Activated naive CD8-positive, alpha-beta T cell treated with anti-CD3 and anti-CD28 coated beads, Interleukin-2, amount 10 ng/mL, durations not matched to agents 7 days and 5 days (primary cell): ENCODE measurements at regions not wholly inside any gene's neighbourhood (a gene's known extent, or its start where the extent isn't known, plus 50 kb on each side); places are given as distances from the start of the nearest gene placed in this dataset.
"Not testable (repeated sequence)": the region's sequence is repeated elsewhere in the genome, so short reads cannot be mapped to it uniquely, and the experiment has no call there.

Experiments
- ATAC-seq: fragments of 150-1000 bp; cut with Tn5 transposase; one replicate; pipeline ENCODE4 v1.10.0; 2021; ENCODE audit warnings: low read depth, moderate library complexity
- POLR2A ChIA-PET: fragments of 350-600 bp; sonication (Branson Sonifier 250); formaldehyde crosslinking; loops from one replicate; lab custom pipeline; 2021; ENCODE audit warnings: antibody characterized with exemption; lab: Charles Lee
- DNase-seq: peaks from one replicate; pipeline ENCODE4 v3.0.0; 2021
- H3K27ac Mint-ChIP-seq: one replicate; pipeline ENCODE4 v1.8.0; 2022; ENCODE audit warnings: mild to moderate bottlenecking, mixed read lengths
- H3K27me3 Mint-ChIP-seq: one replicate; pipeline ENCODE4 v1.8.0; 2022; ENCODE audit warnings: mild to moderate bottlenecking, moderate library complexity, mixed read lengths
- H3K36me3 Mint-ChIP-seq: one replicate; pipeline ENCODE4 v1.8.0; 2021; ENCODE audit warnings: mild to moderate bottlenecking, mixed read lengths
- H3K4me1 Mint-ChIP-seq: one replicate; pipeline ENCODE4 v1.8.0; 2021; ENCODE audit warnings: mixed read lengths
- H3K4me3 Mint-ChIP-seq: one replicate; pipeline ENCODE4 v1.8.0; 2022; ENCODE audit warnings: mild to moderate bottlenecking, moderate library complexity, mixed read lengths
- H3K9me3 Mint-ChIP-seq: one replicate; pipeline ENCODE4 v1.8.0; 2021; ENCODE audit warnings: mixed read lengths

- POLR2A ChIA-PET = no interaction called here
- H3K9me3 Mint-ChIP-seq = peaks cover 3% of the 10 kb centered on the region
- no peaks in the 10 kb centered on the region for H3K27me3 Mint-ChIP-seq
- H3K27ac Mint-ChIP-seq = no peak overlapping the region
- H3K4me3 Mint-ChIP-seq = no peak overlapping the region
- no peak for DNase-seq
- no peak for ATAC-seq
- no peaks in the 10 kb centered on the region for H3K36me3 Mint-ChIP-seq
- H3K4me1 Mint-ChIP-seq = no peaks in the 10 kb centered on the region
These were observed 86.8 kb downstream of the NDUFA12 start for GRCh38 chr12:94916663-94917062.

- H3K27ac Mint-ChIP-seq = no peak overlapping the region
- POLR2A ChIA-PET = no interaction called here
- H3K4me3 Mint-ChIP-seq = no peak overlapping the region
- ATAC-seq (no peak), DNase-seq (no peak)
- peaks cover 2% of the 10 kb centered on the region for H3K27me3 Mint-ChIP-seq
- no peaks in the 10 kb centered on the region for H3K9me3 Mint-ChIP-seq
- H3K36me3 Mint-ChIP-seq = no peaks in the 10 kb centered on the region
- H3K4me1 Mint-ChIP-seq = no peaks in the 10 kb centered on the region
These were observed 93.8 kb downstream of the NDUFA12 start for GRCh38 chr12:94909663-94910062.

DNA sequence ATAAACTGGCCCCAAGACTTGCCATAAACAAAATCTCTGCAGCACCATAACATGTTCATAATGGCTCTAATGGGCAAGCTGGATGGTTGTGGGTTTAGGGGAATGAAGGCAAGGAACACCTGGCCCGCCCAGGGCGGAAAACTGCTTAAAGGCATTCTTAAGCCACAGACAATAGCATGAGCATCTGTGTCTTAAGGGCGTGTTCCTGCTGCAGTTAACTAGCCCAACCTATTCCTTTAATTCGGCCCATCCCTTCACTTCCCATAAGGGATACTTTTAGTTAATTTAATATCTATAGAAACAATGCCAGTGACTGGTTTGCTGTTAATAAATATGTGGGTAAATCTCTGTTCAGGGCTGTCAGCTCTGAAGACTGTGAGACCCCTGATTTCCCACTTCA lies 97.7 kb downstream of the NDUFA12 start:
- H3K4me3 Mint-ChIP-seq, H3K27me3 Mint-ChIP-seq, H3K27ac Mint-ChIP-seq, DNase-seq, H3K4me1 Mint-ChIP-seq, POLR2A ChIA-PET, H3K9me3 Mint-ChIP-seq, H3K36me3 Mint-ChIP-seq, ATAC-seq: not testable (repeated sequence)

DNA sequence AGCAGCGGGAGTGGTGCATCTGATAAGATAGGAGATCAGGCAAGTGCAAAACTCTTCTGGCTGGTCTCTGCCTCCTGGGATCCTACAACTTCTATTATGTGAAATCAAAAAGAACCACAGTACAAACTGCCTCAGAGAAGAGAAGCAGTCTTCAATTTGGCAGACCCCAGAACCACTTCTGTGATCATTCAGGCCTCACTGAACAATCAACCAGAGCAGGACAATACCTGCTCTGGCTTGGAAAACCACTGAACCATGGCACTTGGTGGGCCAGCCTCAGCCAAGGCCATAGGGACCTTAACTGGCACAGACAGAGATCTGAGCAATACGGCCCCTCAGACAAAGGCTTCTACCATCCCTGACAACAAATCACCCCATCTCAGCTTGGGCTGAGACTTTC lies 103.0 kb downstream of the NDUFA12 start:
- H3K27ac Mint-ChIP-seq = no peak overlapping the region
- H3K4me3 Mint-ChIP-seq = no peak overlapping the region
- no peaks in the 10 kb centered on the region for H3K4me1 Mint-ChIP-seq
- no peaks in the 10 kb centered on the region for H3K9me3 Mint-ChIP-seq
- H3K27me3 Mint-ChIP-seq = peaks cover 3% of the 10 kb centered on the region
- ATAC-seq (no peak), DNase-seq (no peak)
- no peaks in the 10 kb centered on the region for H3K36me3 Mint-ChIP-seq
- POLR2A ChIA-PET = no interaction called here

GRCh38 chr12:94898388-94898787 lies 105.1 kb downstream of the NDUFA12 start:
- Mint-ChIP-seq H3K9me3 (no peaks in the 10 kb centered on the region), H3K27ac (no peak overlapping the region), H3K4me1 (no peaks in the 10 kb centered on the region), H3K36me3 (no peaks in the 10 kb centered on the region), H3K4me3 (no peak overlapping the region), H3K27me3 (peaks cover 7% of the 10 kb centered on the region)
- DNase-seq (no peak), ATAC-seq (no peak)
- POLR2A ChIA-PET = no interaction called here

DNA sequence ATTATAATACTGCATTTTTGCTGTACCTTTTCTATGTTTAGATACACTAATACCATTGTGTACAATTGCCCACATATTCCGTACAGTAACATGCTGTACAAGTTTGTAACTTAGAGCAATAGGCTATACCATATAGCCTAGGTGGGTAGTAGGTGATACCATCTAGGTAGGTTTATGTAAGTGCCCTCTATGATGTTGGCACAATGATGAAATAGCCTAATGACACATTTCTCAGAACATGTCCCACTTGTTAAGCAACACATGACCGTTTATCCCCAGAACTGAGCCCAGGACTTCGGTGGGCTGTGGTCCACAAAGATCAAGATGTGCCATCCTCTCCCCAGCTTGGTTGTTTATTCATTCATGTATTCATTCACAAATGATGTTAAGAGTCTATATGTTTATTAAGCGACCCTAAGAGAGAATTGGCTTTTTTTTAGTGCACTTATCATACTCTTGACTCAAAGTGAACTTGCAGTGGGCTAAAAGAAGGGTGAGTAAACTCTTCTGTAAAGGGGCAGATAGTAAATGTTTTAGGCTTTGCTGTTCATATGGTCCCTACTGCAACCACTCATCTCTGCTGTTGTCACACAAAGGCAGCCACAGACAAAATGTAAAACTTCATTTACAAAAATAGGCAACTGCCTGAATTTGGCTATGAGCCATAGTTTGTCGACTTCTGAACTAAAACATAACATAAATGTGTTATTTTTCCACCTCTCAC lies 110.8 kb downstream of the NDUFA12 start:
- ATAC-seq (no peak), DNase-seq (no peak)
- Mint-ChIP-seq H3K27ac (no peak overlapping the region), H3K9me3 (no peaks in the 10 kb centered on the region), H3K4me1 (no peaks in the 10 kb centered on the region), H3K27me3 (peaks cover 14% of the 10 kb centered on the region), H3K36me3 (no peaks in the 10 kb centered on the region), H3K4me3 (no peak overlapping the region)
- POLR2A ChIA-PET = no interaction called here

- DNase-seq (no peak), ATAC-seq (no peak)
- peaks cover 26% of the 10 kb centered on the region for H3K27me3 Mint-ChIP-seq
- H3K36me3 Mint-ChIP-seq = no peaks in the 10 kb centered on the region
- no peaks in the 10 kb centered on the region for H3K4me1 Mint-ChIP-seq
- H3K9me3 Mint-ChIP-seq = no peaks in the 10 kb centered on the region
- H3K27ac Mint-ChIP-seq = no peak overlapping the region
- POLR2A ChIA-PET = no interaction called here
- H3K4me3 Mint-ChIP-seq = no peak overlapping the region
These were observed 113.9 kb downstream of the NDUFA12 start for GRCh38 chr12:94889445-94890210.

DNA sequence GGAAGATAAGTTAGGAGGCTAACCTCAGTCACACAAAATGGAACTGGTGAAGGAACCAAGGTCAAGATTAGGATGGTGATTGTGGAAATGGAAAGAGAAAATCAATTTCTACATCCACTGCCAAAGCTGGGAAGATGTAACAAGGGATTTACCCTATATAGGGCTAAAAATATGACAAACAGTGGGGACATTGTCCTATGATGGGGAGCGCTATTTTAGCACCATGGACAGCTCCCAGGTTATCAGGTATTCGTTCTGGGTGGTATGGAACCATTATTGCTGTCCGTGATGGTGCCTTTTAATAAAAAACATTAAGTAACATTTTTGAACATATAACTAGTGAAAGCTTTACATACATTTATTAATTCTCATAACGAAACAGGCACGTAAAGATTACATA lies 124.0 kb downstream of the NDUFA12 start:
- Mint-ChIP-seq H3K27ac (no peak overlapping the region), H3K4me3 (no peak overlapping the region), H3K36me3 (no peaks in the 10 kb centered on the region), H3K4me1 (peaks cover 3% of the 10 kb centered on the region), H3K9me3 (no peaks in the 10 kb centered on the region), H3K27me3 (peaks cover 56% of the 10 kb centered on the region)
- DNase-seq (no peak), ATAC-seq (no peak)
- POLR2A ChIA-PET = no interaction called here

DNA sequence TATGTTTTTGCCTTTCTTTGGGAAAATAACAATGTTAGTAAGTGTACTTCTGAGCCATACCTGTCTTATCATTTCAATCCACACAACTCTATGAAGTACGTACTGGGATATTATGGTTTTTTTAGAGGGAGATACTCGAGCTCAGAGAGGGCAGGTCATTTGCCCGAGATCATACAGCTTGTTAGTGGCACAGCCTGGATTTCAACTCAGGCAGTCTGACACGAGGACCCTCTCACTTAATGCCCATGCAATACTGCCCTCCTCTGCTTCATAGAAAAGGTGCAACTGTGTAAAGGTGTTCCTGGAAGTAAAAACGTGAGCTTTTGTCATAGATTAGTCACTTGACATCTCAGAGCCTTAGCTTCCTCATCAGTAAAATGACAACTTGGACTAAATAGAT lies 128.0 kb downstream of the NDUFA12 start:
- Mint-ChIP-seq H3K9me3 (no peaks in the 10 kb centered on the region), H3K4me1 (peaks cover 9% of the 10 kb centered on the region), H3K27me3 (peaks cover 70% of the 10 kb centered on the region), H3K27ac (no peak overlapping the region), H3K4me3 (no peak overlapping the region), H3K36me3 (no peaks in the 10 kb centered on the region)
- POLR2A ChIA-PET = no interaction called here
- ATAC-seq = peak; percentile 45
- no peak for DNase-seq

- DNase-seq (no peak), ATAC-seq (no peak)
- Mint-ChIP-seq H3K27me3 (peaks cover 74% of the 10 kb centered on the region), H3K4me1 (peaks cover 9% of the 10 kb centered on the region), H3K36me3 (no peaks in the 10 kb centered on the region), H3K4me3 (peak overlapping the region; percentile 65), H3K9me3 (no peaks in the 10 kb centered on the region), H3K27ac (no peak overlapping the region)
- POLR2A ChIA-PET = no interaction called here
These were observed 128.8 kb downstream of the NDUFA12 start for GRCh38 chr12:94874518-94875302.

GRCh38 chr12:94873734-94874517 lies 129.6 kb downstream of the NDUFA12 start:
- POLR2A ChIA-PET = interaction anchor here (1.0 kb wide), 1 partner anchor 110 kb away, joined by 3 read pairs; no protein-coding TSS in a partner anchor
- Mint-ChIP-seq H3K9me3 (no peaks in the 10 kb centered on the region), H3K27ac (no peak overlapping the region), H3K27me3 (peaks cover 73% of the 10 kb centered on the region), H3K36me3 (no peaks in the 10 kb centered on the region), H3K4me3 (peak overlapping the region; percentile 65), H3K4me1 (peaks cover 9% of the 10 kb centered on the region)
- ATAC-seq (no peak), DNase-seq (peak; percentile 35)

GRCh38 chr12:94872971-94873733 lies 130.3 kb downstream of the NDUFA12 start:
- peak overlapping the region; percentile 22 for H3K4me3 Mint-ChIP-seq
- ATAC-seq (no peak), DNase-seq (peak; percentile 36)
- POLR2A ChIA-PET = interaction anchor here (1.0 kb wide), 1 partner anchor 111 kb away, joined by 3 read pairs; no protein-coding TSS in a partner anchor
- peaks cover 71% of the 10 kb centered on the region for H3K27me3 Mint-ChIP-seq
- H3K27ac Mint-ChIP-seq = no peak overlapping the region
- H3K4me1 Mint-ChIP-seq = peaks cover 9% of the 10 kb centered on the region
- no peaks in the 10 kb centered on the region for H3K9me3 Mint-ChIP-seq
- H3K36me3 Mint-ChIP-seq = no peaks in the 10 kb centered on the region
